GM12878 (cell line): ENCODE measurements at regions not wholly inside any gene's neighbourhood (a gene's known extent, or its start where the extent isn't known, plus 50 kb on each side); places are given as distances from the start of the nearest gene placed in this dataset.
A peak's percentile ranks its signal among the peaks of the same experiment; 100 is the strongest.

Source experiments
- ATAC-seq: fragments of 200-7000 bp; cut with Tn5 transposase; 3 replicates; pipeline ENCODE4 v1.9.1; 2020; ENCODE audit warnings: mild to moderate bottlenecking, moderate library complexity
- BruUV-seq: library from RNA; stranded (reverse); fragments of 400-500 nt; replicated peaks from 2 replicates; lab custom pipeline; 2021; lab: Mats Ljungman, UMichigan
- CTCF ChIA-PET: fragments of 300-600 bp; sonication (Branson Sonifier 250); formaldehyde crosslinking; extraction: SDS; loops from one replicate; lab custom pipeline; 2021; ENCODE audit warnings: inconsistent platforms; lab: Yijun Ruan, JAX
- POLR2A ChIA-PET: fragments of 350-600 bp; formaldehyde crosslinking; extraction: SDS; loops from one replicate; lab custom pipeline; 2021; ENCODE audit warnings: inconsistent platforms; lab: Charles Lee
- RAD21 ChIA-PET: fragments of 300-600 bp; sonication (Branson Sonifier 250); formaldehyde crosslinking; loops from one replicate; lab custom pipeline; 2023; ENCODE audit warnings: antibody characterized with exemption; ENCODE audit not compliant: unreplicated experiment; lab: Charles Lee
- SMC1A ChIA-PET: fragments of 300-600 bp; sonication (Branson Sonifier 250); formaldehyde crosslinking; loops from one replicate; lab custom pipeline; 2023; ENCODE audit not compliant: unreplicated experiment, uncharacterized antibody; lab: Charles Lee
- DNase-seq: peaks from one replicate; pipeline ENCODE4 v3.0.0-alpha.2; 2011; ENCODE audit warnings: low read depth, low spot score
- FAIRE-seq: peaks from 3 replicates; lab custom pipeline; 2011; peaks lifted over from hg19 to GRCh38; lab: Jason Lieb, UNC
- H2AFZ ChIP-seq: 2 replicates; pipeline ENCODE4 v1.6.0; 2011; ENCODE audit warnings: low read depth, low read length, control low read depth; ENCODE audit not compliant: control insufficient read depth
- H3K27ac ChIP-seq: 2 replicates; pipeline ENCODE4 v1.5.1; 2011; ENCODE audit warnings: control low read depth; ENCODE audit not compliant: control insufficient read depth, insufficient read depth
- H3K27me3 ChIP-seq, 2 experiments: replicated peaks in 1 of 2; 2 replicates each; pipeline versions ENCODE4 v1.6.0 to v1.6.1; 2011; ENCODE audit warnings: low read length in 1 of 2; ENCODE audit not compliant: control insufficient read depth in 2 of 2, insufficient read depth in 2 of 2
- H3K36me3 ChIP-seq, 2 experiments: 2 replicates each; pipeline ENCODE4 v1.5.1; 2011; ENCODE audit warnings: low read length in 1 of 2; ENCODE audit not compliant: control insufficient read depth in 2 of 2, insufficient read depth in 2 of 2
- H3K4me1 ChIP-seq: 2 replicates; pipeline ENCODE4 v1.6.1; 2011; ENCODE audit warnings: mild to moderate bottlenecking, low read length, moderate library complexity, mixed read lengths; ENCODE audit not compliant: control insufficient read depth, insufficient read depth
- H3K4me2 ChIP-seq: 2 replicates; pipeline ENCODE4 v1.6.0; 2011; ENCODE audit warnings: control low read depth; ENCODE audit not compliant: control insufficient read depth, insufficient read depth
- H3K4me3 ChIP-seq: fragments of 200-600 bp; sonication (generic); 2 replicates; pipeline ENCODE4 v1.5.1; 2016
- H3K79me2 ChIP-seq: 2 replicates; pipeline ENCODE4 v1.6.0; 2011; ENCODE audit warnings: low read length; ENCODE audit not compliant: control insufficient read depth, insufficient read depth
- H3K9ac ChIP-seq: 2 replicates; pipeline ENCODE4 v1.8.0; 2011; ENCODE audit warnings: low read length, control low read depth, mixed read lengths; ENCODE audit not compliant: control insufficient read depth, insufficient read depth
- H3K9me3 ChIP-seq: replicated peaks from 3 replicates; pipeline ENCODE4 v1.5.1; 2011; ENCODE audit warnings: mild to moderate bottlenecking, low read length; ENCODE audit not compliant: control insufficient read depth, insufficient read depth
- H4K20me1 ChIP-seq: 2 replicates; pipeline ENCODE4 v1.6.0; 2011; ENCODE audit not compliant: control insufficient read depth, insufficient read depth
- ESRRA ChIP-seq: IDR thresholded peaks from 2 replicates; pipeline ENCODE4 v1.6.1; 2012; ENCODE audit warnings: mild to moderate bottlenecking, low read length, improper control_type of control experiment
- RAD51 ChIP-seq: fragments of 450-650 bp; IDR thresholded peaks from 2 replicates; pipeline ENCODE4 v1.6.1; 2016; ENCODE audit warnings: moderate library complexity, mild to moderate bottlenecking, inconsistent platforms
- YBX1 ChIP-seq: fragments of 450-650 bp; IDR thresholded peaks from 2 replicates; pipeline ENCODE4 v1.6.1; 2016; ENCODE audit warnings: antibody characterized with exemption
- ZSCAN29 ChIP-seq: fragments of 450-650 bp; IDR thresholded peaks from 2 replicates; pipeline ENCODE4 v1.6.1; 2017; ENCODE audit warnings: mild to moderate bottlenecking, moderate library complexity
- WGBS: methylation state at CpG from one replicate; pipeline ENCODE4 v1.1.6; 2016; ENCODE audit warnings: low lambda C conversion rate; ENCODE audit not compliant: insufficient replicate concordance, insufficient coverage; ENCODE audit errors: missing lambda C conversion rate; 5-methylcytosine and 5-hydroxymethylcytosine counted together
- in situ Hi-C: fragments of 300-500 bp; cut with MboI; formaldehyde crosslinking; loops from 9 replicates; pipeline ENCODE4 v1.14.3; 2018; ENCODE audit warnings: mixed read lengths
- intact Hi-C: fragments of 100-400 bp; cut with micrococcal nuclease; formaldehyde crosslinking; loops from one replicate; pipeline ENCODE4 v1.14.2; 2022; ENCODE audit not compliant: unreplicated experiment
- TF ChIP-seq, protein P1 (sequence below): fragments of 450-650 bp; IDR thresholded peaks from 2 replicates; pipeline ENCODE4 v1.6.1; 2014; ENCODE audit warnings: mild to moderate bottlenecking
- TF ChIP-seq, protein P2 (sequence below): fragments of 450-650 bp; IDR thresholded peaks from 2 replicates; pipeline ENCODE4 v1.6.1; 2016; ENCODE audit warnings: mild to moderate bottlenecking

DNA sequence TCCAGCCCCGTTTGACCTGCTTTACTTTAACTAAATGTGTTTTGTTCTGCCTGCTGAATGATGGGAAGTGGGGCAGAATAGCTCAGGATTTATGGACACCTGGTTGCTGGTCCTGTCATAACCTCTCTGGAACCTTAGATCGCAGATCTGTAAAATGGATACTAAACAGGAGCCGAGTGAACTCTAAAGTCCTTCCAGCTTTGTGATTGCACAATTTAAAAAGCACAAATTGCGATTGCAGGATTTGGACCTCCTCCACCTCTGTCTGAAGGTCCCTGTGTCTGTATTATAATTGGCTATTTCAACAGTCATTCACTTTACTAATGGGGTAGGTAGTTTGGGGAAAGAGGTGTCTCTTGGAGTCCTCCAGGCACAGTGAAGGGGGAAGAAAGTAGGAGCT, 220.4 kb downstream of the LY86 start:
- no peak for FAIRE-seq
- SMC1A ChIA-PET: interaction anchor here (1.0 to 3.3 kb wide), 7 partner anchors 9 to 48 kb away, joined by 3 to 12 read pairs (median 5); no protein-coding TSS in a partner anchor

More for the DNA sequence above, 220.4 kb downstream of the LY86 start:
- ChIA-PET CTCF (interaction anchor here (0.5 to 4.0 kb wide), 3 partner anchors 9 to 32 kb away, joined by 3 to 16 read pairs (median 4); no protein-coding TSS in a partner anchor), POLR2A (interaction anchor here (3.3 kb wide), 1 partner anchor 9 kb away, joined by 15 read pairs; no protein-coding TSS in a partner anchor), RAD21 (interaction anchor here (1.0 to 4.4 kb wide), 3 partner anchors 9 to 107 kb away, joined by 3 to 29 read pairs (median 4); no protein-coding TSS in a partner anchor)
- intact Hi-C loops: no loop called here
- no TSS peak for BruUV-seq
- peaks cover 2% of the 10 kb centered on the region; the same call in 2 of the 3 replicates for H3K9me3 ChIP-seq
- no peaks in the 10 kb centered on the region for H3K27me3 ChIP-seq
- no peak overlapping the region for H3K27ac ChIP-seq
- no peak overlapping the region for H2AFZ ChIP-seq
- H4K20me1 ChIP-seq: no peaks in the 10 kb centered on the region
- ATAC-seq (no peak), DNase-seq (no peak)
- WGBS: 78% methylated on average over 4 of the region's 4 CpGs
- in situ Hi-C loops: no loop called here
- TF ChIP-seq YBX1 (no peak), ZSCAN29 (no peak), ESRRA (no peak), RAD51 (no peak)
- TF ChIP-seq, protein P1, sequence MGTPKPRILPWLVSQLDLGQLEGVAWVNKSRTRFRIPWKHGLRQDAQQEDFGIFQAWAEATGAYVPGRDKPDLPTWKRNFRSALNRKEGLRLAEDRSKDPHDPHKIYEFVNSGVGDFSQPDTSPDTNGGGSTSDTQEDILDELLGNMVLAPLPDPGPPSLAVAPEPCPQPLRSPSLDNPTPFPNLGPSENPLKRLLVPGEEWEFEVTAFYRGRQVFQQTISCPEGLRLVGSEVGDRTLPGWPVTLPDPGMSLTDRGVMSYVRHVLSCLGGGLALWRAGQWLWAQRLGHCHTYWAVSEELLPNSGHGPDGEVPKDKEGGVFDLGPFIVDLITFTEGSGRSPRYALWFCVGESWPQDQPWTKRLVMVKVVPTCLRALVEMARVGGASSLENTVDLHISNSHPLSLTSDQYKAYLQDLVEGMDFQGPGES: no peak
- TF ChIP-seq, protein P2, sequence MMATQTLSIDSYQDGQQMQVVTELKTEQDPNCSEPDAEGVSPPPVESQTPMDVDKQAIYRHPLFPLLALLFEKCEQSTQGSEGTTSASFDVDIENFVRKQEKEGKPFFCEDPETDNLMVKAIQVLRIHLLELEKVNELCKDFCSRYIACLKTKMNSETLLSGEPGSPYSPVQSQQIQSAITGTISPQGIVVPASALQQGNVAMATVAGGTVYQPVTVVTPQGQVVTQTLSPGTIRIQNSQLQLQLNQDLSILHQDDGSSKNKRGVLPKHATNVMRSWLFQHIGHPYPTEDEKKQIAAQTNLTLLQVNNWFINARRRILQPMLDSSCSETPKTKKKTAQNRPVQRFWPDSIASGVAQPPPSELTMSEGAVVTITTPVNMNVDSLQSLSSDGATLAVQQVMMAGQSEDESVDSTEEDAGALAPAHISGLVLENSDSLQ: 0 out of 2 replicates have a peak, but pooled peaks have one; percentile 11
- no peak overlapping the region for H3K9ac ChIP-seq
- H3K79me2 ChIP-seq: no peaks in the 10 kb centered on the region
- no peaks in the 10 kb centered on the region for H3K36me3 ChIP-seq
- no peak overlapping the region for H3K4me2 ChIP-seq
- peaks cover 36% of the 10 kb centered on the region for H3K4me1 ChIP-seq
- no peak overlapping the region for H3K4me3 ChIP-seq
